Nephron (organoid): ENCODE measurements at regions not wholly inside any gene's neighbourhood (a gene's known extent, or its start where the extent isn't known, plus 50 kb on each side); places are given as distances from the start of the nearest gene placed in this dataset.
A peak's percentile ranks its signal among the peaks of the same experiment; 100 is the strongest.
"Not testable (repeated sequence)": the region's sequence is repeated elsewhere in the genome, so short reads cannot be mapped to it uniquely, and the experiment has no call there.

Experiments
- H3K27ac Mint-ChIP-seq, 3 experiments: 2 replicates each; pipeline ENCODE4 v1.8.0; 2020; ENCODE audit warnings: mixed read lengths in 3 of 3, mild to moderate bottlenecking in 2 of 3, moderate library complexity in 1 of 3
- H3K27me3 Mint-ChIP-seq: 2 replicates; pipeline ENCODE4 v1.8.0; 2021; ENCODE audit warnings: low read depth, mild to moderate bottlenecking, moderate library complexity, mixed read lengths
- H3K36me3 Mint-ChIP-seq: 2 replicates; pipeline ENCODE4 v1.8.0; 2020; ENCODE audit warnings: low read depth, mixed read lengths
- H3K4me1 Mint-ChIP-seq: 2 replicates; pipeline ENCODE4 v1.8.0; 2020; ENCODE audit warnings: mixed read lengths
- H3K4me3 Mint-ChIP-seq, 3 experiments: 2 replicates each; pipeline ENCODE4 v1.8.0; 2020; ENCODE audit warnings: mild to moderate bottlenecking in 3 of 3, mixed read lengths in 3 of 3, moderate library complexity in 2 of 3
- H3K9me3 Mint-ChIP-seq: 2 replicates; pipeline ENCODE4 v1.8.0; 2020; ENCODE audit warnings: mixed read lengths
- TF ChIP-seq, protein P1 (sequence below), 3 experiments: fragments of 200-600 bp; sonication (generic); IDR thresholded peaks; one replicate each; pipeline ENCODE4 v1.5.0; 2021; ENCODE audit warnings: antibody characterized with exemption in 3 of 3; ENCODE audit not compliant: unreplicated experiment in 3 of 3

DNA sequence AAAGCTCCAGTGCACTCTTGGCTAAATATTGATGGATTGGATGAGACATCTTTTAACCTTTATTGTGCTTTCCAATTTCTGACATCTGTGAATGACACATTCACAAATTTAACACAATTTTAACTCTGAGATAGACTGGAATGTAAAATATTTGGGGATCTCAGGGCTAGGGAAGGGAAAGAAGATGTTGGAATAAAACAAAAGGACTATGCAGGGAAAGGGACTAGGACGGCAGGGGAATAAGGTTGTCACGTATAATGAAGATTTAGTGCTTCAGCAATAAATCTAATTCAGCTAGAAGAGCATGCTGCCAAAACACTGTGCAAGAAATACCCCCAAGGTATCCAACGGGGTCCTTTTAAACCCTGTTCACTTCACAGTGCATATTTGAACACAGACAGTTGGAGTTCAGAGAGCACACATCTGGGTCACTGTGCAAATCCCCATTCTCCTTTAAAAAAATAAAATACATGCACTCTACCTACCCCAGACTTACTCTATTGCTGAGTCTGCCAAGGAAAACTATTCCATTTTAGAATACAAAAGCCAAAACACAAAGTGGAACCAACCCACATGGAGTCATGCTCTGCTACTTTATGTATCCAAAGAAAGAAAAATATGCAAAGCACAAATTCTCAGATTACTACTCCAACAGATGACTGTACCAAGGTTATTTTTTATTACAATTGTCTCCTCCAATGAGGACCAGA is 151.0 kb upstream of the RSPO3 start:
- Mint-ChIP-seq H3K27ac (peak overlapping the region; percentile 2 to 27 (median 3)), H3K4me1 (peaks cover 25% of the 10 kb centered on the region), H3K27me3 (no peaks in the 10 kb centered on the region), H3K4me3 (no peak overlapping the region), H3K36me3 (peaks cover 4% of the 10 kb centered on the region), H3K9me3 (peaks cover 3% of the 10 kb centered on the region)
- TF ChIP-seq, protein P1, sequence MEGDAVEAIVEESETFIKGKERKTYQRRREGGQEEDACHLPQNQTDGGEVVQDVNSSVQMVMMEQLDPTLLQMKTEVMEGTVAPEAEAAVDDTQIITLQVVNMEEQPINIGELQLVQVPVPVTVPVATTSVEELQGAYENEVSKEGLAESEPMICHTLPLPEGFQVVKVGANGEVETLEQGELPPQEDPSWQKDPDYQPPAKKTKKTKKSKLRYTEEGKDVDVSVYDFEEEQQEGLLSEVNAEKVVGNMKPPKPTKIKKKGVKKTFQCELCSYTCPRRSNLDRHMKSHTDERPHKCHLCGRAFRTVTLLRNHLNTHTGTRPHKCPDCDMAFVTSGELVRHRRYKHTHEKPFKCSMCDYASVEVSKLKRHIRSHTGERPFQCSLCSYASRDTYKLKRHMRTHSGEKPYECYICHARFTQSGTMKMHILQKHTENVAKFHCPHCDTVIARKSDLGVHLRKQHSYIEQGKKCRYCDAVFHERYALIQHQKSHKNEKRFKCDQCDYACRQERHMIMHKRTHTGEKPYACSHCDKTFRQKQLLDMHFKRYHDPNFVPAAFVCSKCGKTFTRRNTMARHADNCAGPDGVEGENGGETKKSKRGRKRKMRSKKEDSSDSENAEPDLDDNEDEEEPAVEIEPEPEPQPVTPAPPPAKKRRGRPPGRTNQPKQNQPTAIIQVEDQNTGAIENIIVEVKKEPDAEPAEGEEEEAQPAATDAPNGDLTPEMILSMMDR (IDR thresholded peaks at IDR 0.05; ENCODE audit: unreplicated experiment in 3 of 3) = no peak

GRCh38 chr6:126976253-126976797 is 142.1 kb upstream of the RSPO3 start:
- Mint-ChIP-seq H3K4me1 (peaks cover 22% of the 10 kb centered on the region), H3K9me3 (peaks cover 9% of the 10 kb centered on the region), H3K36me3 (peaks cover 9% of the 10 kb centered on the region), H3K27me3 (no peaks in the 10 kb centered on the region), H3K27ac (peak overlapping the region; percentile 10 to 49 (median 17)), H3K4me3 (no peak overlapping the region)
- TF ChIP-seq, protein P1 (IDR thresholded peaks at IDR 0.05; ENCODE audit: unreplicated experiment in 3 of 3) = no peak

DNA sequence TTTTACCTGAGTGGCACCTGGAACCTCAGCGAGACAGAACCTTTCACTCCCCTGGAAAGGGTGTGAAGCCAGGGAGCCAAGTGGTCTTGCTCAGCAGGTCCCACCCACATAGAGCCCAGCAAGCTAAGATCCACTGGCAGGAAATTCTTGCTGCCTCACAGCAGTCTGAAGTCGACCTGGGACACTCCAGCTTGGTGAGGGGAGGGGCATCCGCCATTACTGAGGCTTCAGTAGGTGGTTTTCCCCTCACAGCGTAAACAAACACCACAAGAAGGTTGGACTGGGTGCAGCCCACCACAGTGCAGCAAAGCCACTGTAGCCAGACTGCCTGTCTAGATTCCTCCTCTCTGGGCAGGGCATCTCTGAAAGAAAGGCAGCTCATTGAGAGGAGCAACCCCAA is 134.7 kb upstream of the RSPO3 start:
- H3K9me3 Mint-ChIP-seq = peaks cover 25% of the 10 kb centered on the region
- TF ChIP-seq, protein P1 (IDR thresholded peaks at IDR 0.05; ENCODE audit: unreplicated experiment in 3 of 3) = no peak
- H3K4me1 Mint-ChIP-seq = no peaks in the 10 kb centered on the region
- H3K27me3 Mint-ChIP-seq = no peaks in the 10 kb centered on the region
- no peak overlapping the region for H3K4me3 Mint-ChIP-seq
- peaks cover 13% of the 10 kb centered on the region for H3K36me3 Mint-ChIP-seq
- no peak overlapping the region for H3K27ac Mint-ChIP-seq

- not testable (repeated sequence) for H3K4me1 Mint-ChIP-seq, H3K4me3 Mint-ChIP-seq, H3K36me3 Mint-ChIP-seq, H3K27me3 Mint-ChIP-seq, H3K27ac Mint-ChIP-seq
- H3K9me3 Mint-ChIP-seq = peaks cover 10% of the 10 kb centered on the region
These were observed 130.3 kb upstream of the RSPO3 start for GRCh38 chr6:126988125-126988524.

DNA sequence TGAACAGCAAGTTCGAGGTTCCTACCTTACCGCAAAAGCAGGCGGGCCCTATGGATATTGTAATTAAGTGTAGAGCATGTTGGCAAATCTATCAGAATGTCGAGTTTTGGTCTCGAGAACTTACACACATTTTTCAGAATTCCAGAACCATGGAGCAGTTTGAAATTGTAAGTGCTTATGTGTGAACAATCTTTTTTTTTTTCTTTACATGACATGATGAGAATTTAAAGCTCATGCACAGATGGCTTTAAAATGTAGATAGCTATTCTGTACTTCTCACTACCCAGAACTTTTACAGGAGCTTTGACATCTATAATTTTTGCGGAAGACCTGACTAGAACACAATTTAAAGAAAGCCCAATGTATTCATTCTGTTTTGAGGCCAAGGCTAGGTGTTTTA is 117.8 kb upstream of the RSPO3 start:
- Mint-ChIP-seq H3K27ac (peak overlapping the region in 1 of 3 experiments; percentile 63), H3K4me3 (no peak overlapping the region), H3K4me1 (peaks cover 12% of the 10 kb centered on the region), H3K36me3 (no peaks in the 10 kb centered on the region), H3K9me3 (no peaks in the 10 kb centered on the region), H3K27me3 (no peaks in the 10 kb centered on the region)
- TF ChIP-seq, protein P1 (IDR thresholded peaks at IDR 0.05; ENCODE audit: unreplicated experiment in 3 of 3) = no peak

DNA sequence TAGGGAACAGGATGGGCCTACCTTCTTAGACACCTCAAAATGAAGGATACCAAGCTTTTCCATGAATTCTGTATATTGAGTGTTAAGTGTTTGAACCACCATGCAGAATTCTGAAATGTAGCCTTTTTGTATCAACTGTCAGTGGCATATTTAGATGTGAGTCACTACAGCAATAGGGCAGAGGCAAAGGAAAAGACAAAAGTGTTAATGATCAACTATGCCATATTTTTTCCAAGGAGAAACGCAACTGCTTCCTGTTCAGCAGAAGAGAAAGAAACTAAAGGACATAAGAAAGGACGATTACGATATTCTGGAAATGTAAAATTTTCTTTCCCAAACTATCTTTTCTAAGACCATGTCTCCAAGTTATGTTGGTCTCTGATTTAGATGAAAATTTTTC is 104.6 kb upstream of the RSPO3 start:
- Mint-ChIP-seq H3K36me3 (no peaks in the 10 kb centered on the region), H3K4me1 (peaks cover 6% of the 10 kb centered on the region), H3K27ac (no peak overlapping the region), H3K4me3 (no peak overlapping the region), H3K9me3 (no peaks in the 10 kb centered on the region), H3K27me3 (no peaks in the 10 kb centered on the region)
- TF ChIP-seq, protein P1 (IDR thresholded peaks at IDR 0.05; ENCODE audit: unreplicated experiment in 3 of 3) = no peak
